ENCODE measurements at regions not wholly inside any gene's neighbourhood (a gene's known extent, or its start where the extent isn't known, plus 50 kb on each side); places are given as distances from the start of the nearest gene placed in this dataset.

DNA sequence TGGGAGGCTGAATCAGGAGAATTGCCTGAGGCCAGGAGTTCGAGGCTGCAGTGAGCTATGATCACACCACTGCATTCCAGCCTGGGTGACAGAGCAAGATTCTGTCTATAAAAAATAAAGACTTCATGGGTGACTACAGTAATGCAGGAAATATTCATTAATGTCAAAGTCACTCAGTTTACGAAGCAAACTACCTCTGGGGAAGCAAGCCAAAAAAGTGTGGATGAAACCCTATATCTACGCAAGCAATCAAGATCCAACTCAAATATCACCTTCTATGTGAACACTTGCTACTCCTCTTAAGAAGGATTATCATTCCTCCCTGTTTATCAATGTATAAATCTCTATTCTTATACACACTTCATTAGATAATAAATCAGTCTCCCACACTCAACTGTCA lies 434.8 kb downstream of the SETD4 start:
- Histone ChIP-seq H2AFZ (ENCODE audit: low read length) (no peak overlapping the region), H2BK120ac (ENCODE audit: low read depth, low read length, poor library complexity, severe bottlenecking) (no peak overlapping the region), H4K5ac (ENCODE audit: insufficient read length, low read depth, low read length) (no peak overlapping the region), H3K56ac (ENCODE audit: insufficient read length, low read depth, low read length) (no peak overlapping the region), H4K91ac (ENCODE audit: insufficient read length, low read depth, low read length) (no peak overlapping the region), H3K9me3 (ENCODE audit: control insufficient read depth, low read depth, low read length) (no peaks in the 10 kb centered on the region), H3K79me2 (ENCODE audit: insufficient read depth, low read length) (no peaks in the 10 kb centered on the region), H2BK20ac (ENCODE audit: low read depth, low read length, poor library complexity, severe bottlenecking) (no peak overlapping the region), H2BK5ac (ENCODE audit: insufficient read length, low read length) (no peak overlapping the region), H3K23ac (ENCODE audit: insufficient read length, low read depth, low read length) (no peak overlapping the region), H4K20me1 (ENCODE audit: control insufficient read depth, insufficient read depth, insufficient read length) (no peaks in the 10 kb centered on the region), H2BK15ac (ENCODE audit: low read depth, low read length) (no peak overlapping the region), H3K79me1 (ENCODE audit: insufficient read depth, low read depth, low read length, poor library complexity, severe bottlenecking) (no peaks in the 10 kb centered on the region), H3K4me1 (ENCODE audit: insufficient read depth, low read length) (peaks cover 9% of the 10 kb centered on the region), H3K27me3 (ENCODE audit: insufficient read depth, low read length) (no peaks in the 10 kb centered on the region), H2AK5ac (ENCODE audit: insufficient read length, low read length) (no peak overlapping the region), H4K8ac (replicated peaks; ENCODE audit: insufficient read length, low read depth, low read length) (no peak overlapping the region), H3K4me2 (ENCODE audit: insufficient read depth, insufficient read length, low read length) (no peak overlapping the region), H3K27ac (ENCODE audit: insufficient read length, low read depth, low read length) (no peak overlapping the region), H3K14ac (ENCODE audit: insufficient read depth, low read length) (no peak overlapping the region), H3T11ph (ENCODE audit: low read length) (no peak overlapping the region), H3K18ac (ENCODE audit: insufficient read length, low read depth, low read length) (no peak overlapping the region), H3K4ac (ENCODE audit: low read depth, low read length) (no peak overlapping the region), H2BK12ac (ENCODE audit: insufficient read length, low read depth, low read length) (no peak overlapping the region), H3K9ac (ENCODE audit: extremely low read depth, insufficient read length, low read length) (no peak overlapping the region), H3K23me2 (ENCODE audit: insufficient read length, low read depth, low read length, poor library complexity, severe bottlenecking) (no peaks in the 10 kb centered on the region)
- H3K4me1 Mint-ChIP-seq, result peaks cover 20 to 30% of the 10 kb centered on the region in 2 experiments
- TF ChIP-seq, protein P1, sequence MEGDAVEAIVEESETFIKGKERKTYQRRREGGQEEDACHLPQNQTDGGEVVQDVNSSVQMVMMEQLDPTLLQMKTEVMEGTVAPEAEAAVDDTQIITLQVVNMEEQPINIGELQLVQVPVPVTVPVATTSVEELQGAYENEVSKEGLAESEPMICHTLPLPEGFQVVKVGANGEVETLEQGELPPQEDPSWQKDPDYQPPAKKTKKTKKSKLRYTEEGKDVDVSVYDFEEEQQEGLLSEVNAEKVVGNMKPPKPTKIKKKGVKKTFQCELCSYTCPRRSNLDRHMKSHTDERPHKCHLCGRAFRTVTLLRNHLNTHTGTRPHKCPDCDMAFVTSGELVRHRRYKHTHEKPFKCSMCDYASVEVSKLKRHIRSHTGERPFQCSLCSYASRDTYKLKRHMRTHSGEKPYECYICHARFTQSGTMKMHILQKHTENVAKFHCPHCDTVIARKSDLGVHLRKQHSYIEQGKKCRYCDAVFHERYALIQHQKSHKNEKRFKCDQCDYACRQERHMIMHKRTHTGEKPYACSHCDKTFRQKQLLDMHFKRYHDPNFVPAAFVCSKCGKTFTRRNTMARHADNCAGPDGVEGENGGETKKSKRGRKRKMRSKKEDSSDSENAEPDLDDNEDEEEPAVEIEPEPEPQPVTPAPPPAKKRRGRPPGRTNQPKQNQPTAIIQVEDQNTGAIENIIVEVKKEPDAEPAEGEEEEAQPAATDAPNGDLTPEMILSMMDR (conservative IDR thresholded peaks at IDR 0.05), result no peak
- H3K36me3 Mint-ChIP-seq (ENCODE audit: insufficient read depth in 1 of 3, low read depth in 3 of 3), result peaks cover 0 to 6% (median 1%) of the 10 kb centered on the region in 3 experiments; a peak in 3 of 7 replicates
- no CpG with 5 or more reads among the region's 3 CpGs for WGBS (ENCODE audit: extremely low coverage, insufficient read length, low lambda C conversion rate)
- no peaks in the 10 kb centered on the region for H3K27me3 Mint-ChIP-seq (ENCODE audit: low read depth)
- H3K27ac Mint-ChIP-seq, result no peak overlapping the region
- no peak for DNase-seq
- H3K4me3 Mint-ChIP-seq, result no peak overlapping the region
- peaks cover 0 to 8% of the 10 kb centered on the region in 2 experiments; a peak in 2 of 5 replicates for H3K9me3 Mint-ChIP-seq

All from H9 (cell line).